Spleen (tissue), 11 donors: ENCODE measurements at regions not wholly inside any gene's neighbourhood (a gene's known extent, or its start where the extent isn't known, plus 50 kb on each side); places are given as distances from the start of the nearest gene placed in this dataset.
"Not testable (repeated sequence)": the region's sequence is repeated elsewhere in the genome, so short reads cannot be mapped to it uniquely, and the experiment has no call there.

ENCODE experiments used
- DNase-seq: peaks from one replicate; pipeline ENCODE4 v3.0.0-alpha.2; 2020
- H3K27ac ChIP-seq, 8 donors: fragments of 200-600 bp; sonication (generic) in 7 of 8; 1 replicate in 4 of 8; 2 replicates in 4 of 8; pipeline versions ENCODE4 v1.5.0 to v1.8.0; 2016 to 2021; ENCODE audit warnings: inconsistent platforms in 4 of 8, mild to moderate bottlenecking in 4 of 8, moderate library complexity in 1 of 8
- H3K27me3 ChIP-seq, 7 donors: fragments of 200-600 bp; sonication (generic) in 6 of 7; replicated peaks in 1 of 7; 1 replicate in 4 of 7; 2 replicates in 3 of 7; pipeline versions ENCODE4 v1.5.0 to v1.8.0; 2016 to 2021; ENCODE audit warnings: inconsistent platforms in 3 of 7, mild to moderate bottlenecking in 1 of 7
- H3K36me3 ChIP-seq, 6 donors: fragments of 200-600 bp; sonication (generic) in 5 of 6; 1 replicate in 4 of 6; 2 replicates in 2 of 6; pipeline versions ENCODE4 v1.5.0 to v1.8.0; 2016 to 2021; ENCODE audit warnings: inconsistent platforms in 2 of 6
- H3K4me1 ChIP-seq, 6 donors: fragments of 200-600 bp; sonication (generic) in 5 of 6; 1 replicate in 3 of 6; 2 replicates in 3 of 6; pipeline versions ENCODE4 v1.5.0 to v1.8.0; 2016 to 2021; ENCODE audit warnings: inconsistent platforms in 3 of 6
- H3K4me3 ChIP-seq, 8 donors: fragments of 200-600 bp; sonication (generic) in 7 of 8; 1 replicate in 4 of 8; 2 replicates in 4 of 8; pipeline versions ENCODE4 v1.5.0 to v1.8.0; 2016 to 2021; ENCODE audit warnings: inconsistent platforms in 4 of 8, mild to moderate bottlenecking in 4 of 8, moderate library complexity in 2 of 8
- H3K9me3 ChIP-seq, 8 donors: fragments of 200-600 bp; sonication (generic) in 7 of 8; 1 replicate in 4 of 8; 2 replicates in 4 of 8; pipeline versions ENCODE4 v1.5.0 to v1.8.0; 2016 to 2021; ENCODE audit warnings: inconsistent platforms in 4 of 8
- CTCF ChIP-seq, 11 experiments: fragments of 200-600 bp in 7 of 11; fragments of 450-650 bp in 4 of 11; sonication (generic) in 4 of 11; IDR thresholded peaks in 8 of 11; conservative IDR thresholded peaks in 3 of 11; 1 replicate in 7 of 11; 2 replicates in 4 of 11; pipeline versions ENCODE4 v1.4.0 to v1.8.0; 2016 to 2021; ENCODE audit warnings: antibody characterized with exemption in 11 of 11, inconsistent platforms in 4 of 11, mild to moderate bottlenecking in 1 of 11
- POLR2A ChIP-seq, 3 donors: fragments of 450-650 bp; IDR thresholded peaks; one replicate each; pipeline ENCODE4 v1.5.1; 2017; ENCODE audit warnings: antibody characterized with exemption in 3 of 3, mild to moderate bottlenecking in 1 of 3
- POLR2AphosphoS5 ChIP-seq, 3 donors: sonication (generic); formaldehyde crosslinking; IDR thresholded peaks; one replicate each; pipeline ENCODE4 v1.5.1; 2017; ENCODE audit warnings: antibody characterized with exemption in 3 of 3
- WGBS, 5 donors: extraction: QIAGEN DNeasy Blood & Tissue Kit in 3 of 5; methylation state at CpG; one replicate each; pipeline versions ENCODE4 v1.1.5 to v1.1.7; 2013 to 2018; 5-methylcytosine and 5-hydroxymethylcytosine counted together
- intact Hi-C: fragments of 100-400 bp; cut with DNase I; formaldehyde crosslinking; loops from one replicate; pipeline ENCODE4 v1.15.0; 2023; ENCODE audit warnings: low total_unique reads
- donor health status: healthy with polysubstance abuse.
- donor health status: DM: no; HTN: no; CAD: no; lungs with moderate emphysema.
- donor health status: DM: no; HTN: no; CAD: no.
- donor health status: Bipolar disorder and iron deficiency.
- donor health status: healthy.
- donor health status: DM: no; HTN: no; CAD: no.
- donor health status: DM: yes; HTN: yes; CAD: no.

- no peaks in the 10 kb centered on the region for H3K36me3 ChIP-seq
- H3K4me1 ChIP-seq, result no peaks in the 10 kb centered on the region
- intact Hi-C loops, result no loop called here
- WGBS, 5 donors, result 44 to 71% (median 58%) methylated on average over 2 of the region's 2 CpGs
- H3K27ac ChIP-seq, result no peak overlapping the region
- TF ChIP-seq POLR2A (IDR thresholded peaks at IDR 0.05), result no peak
- TF ChIP-seq POLR2AphosphoS5 (IDR thresholded peaks at IDR 0.05), result no peak
- TF ChIP-seq CTCF (IDR thresholded peaks at IDR 0.05 in 8 of 11, conservative IDR thresholded peaks at IDR 0.05 in 3 of 11), result no peak
- no peak for DNase-seq
- no peak overlapping the region for H3K4me3 ChIP-seq
- no peaks in the 10 kb centered on the region for H3K27me3 ChIP-seq
- peaks cover 0 to 16% (median 0%) of the 10 kb centered on the region in 8 donors for H3K9me3 ChIP-seq
Measured at GRCh38 chr6:92111386-92111785, 1308.0 kb downstream of the EPHA7 start.

- TF ChIP-seq POLR2A (IDR thresholded peaks at IDR 0.05) (no peak), POLR2AphosphoS5 (IDR thresholded peaks at IDR 0.05) (no peak), CTCF (IDR thresholded peaks at IDR 0.05 in 8 of 11, conservative IDR thresholded peaks at IDR 0.05 in 3 of 11) (no peak)
- Histone ChIP-seq H3K36me3 (no peaks in the 10 kb centered on the region), H3K27ac (peak overlapping the region in 2 of 8 donors; percentile 30 to 37), H3K27me3 (no peaks in the 10 kb centered on the region), H3K4me3 (no peak overlapping the region), H3K9me3 (peaks cover 0 to 20% (median 0%) of the 10 kb centered on the region in 8 donors), H3K4me1 (no peaks in the 10 kb centered on the region)
- no peak for DNase-seq
- intact Hi-C loops, result no loop called here
- 52 to 66% (median 59%) methylated on average over 4 of the region's 4 CpGs for WGBS, 5 donors
Measured at GRCh38 chr6:92110403-92110802, 1309.0 kb downstream of the EPHA7 start.

GRCh38 chr6:92109956-92110355 lies 1309.4 kb downstream of the EPHA7 start:
- DNase-seq, result no peak
- no peak for TF ChIP-seq POLR2A (IDR thresholded peaks at IDR 0.05)
- H3K4me3 ChIP-seq, result no peak overlapping the region
- no peaks in the 10 kb centered on the region for H3K4me1 ChIP-seq
- H3K36me3 ChIP-seq, result no peaks in the 10 kb centered on the region
- WGBS, 5 donors, result 60 to 71% (median 70%) methylated on average over 5 of the region's 5 CpGs
- peaks cover 0 to 24% (median under 1%) of the 10 kb centered on the region in 8 donors for H3K9me3 ChIP-seq
- no peaks in the 10 kb centered on the region for H3K27me3 ChIP-seq
- intact Hi-C loops, result no loop called here
- peak overlapping the region in 2 of 8 donors; percentile 30 to 37 for H3K27ac ChIP-seq

GRCh38 chr6:92109256-92109655 lies 1310.1 kb downstream of the EPHA7 start:
- intact Hi-C loops, result no loop called here
- DNase-seq, result peak; percentile 61
- Histone ChIP-seq H3K4me1 (no peaks in the 10 kb centered on the region), H3K4me3 (no peak overlapping the region), H3K27ac (no peak overlapping the region), H3K27me3 (no peaks in the 10 kb centered on the region), H3K9me3 (peaks cover 0 to 31% (median 2%) of the 10 kb centered on the region in 8 donors), H3K36me3 (no peaks in the 10 kb centered on the region)
- TF ChIP-seq CTCF (IDR thresholded peaks at IDR 0.05 in 8 of 11, conservative IDR thresholded peaks at IDR 0.05 in 3 of 11) (no peak), POLR2A (IDR thresholded peaks at IDR 0.05) (no peak), POLR2AphosphoS5 (IDR thresholded peaks at IDR 0.05) (no peak)
- 71 to 97% (median 91%) methylated on average over 1 to 13 of the region's 13 CpGs for WGBS, 5 donors

- Histone ChIP-seq H3K27me3 (no peaks in the 10 kb centered on the region), H3K4me3 (no peak overlapping the region), H3K27ac (no peak overlapping the region), H3K36me3 (no peaks in the 10 kb centered on the region), H3K9me3 (peaks cover 0 to 40% (median 28%) of the 10 kb centered on the region in 8 donors), H3K4me1 (no peaks in the 10 kb centered on the region)
- TF ChIP-seq POLR2AphosphoS5 (IDR thresholded peaks at IDR 0.05), result no peak
- no peak for TF ChIP-seq CTCF (IDR thresholded peaks at IDR 0.05 in 8 of 11, conservative IDR thresholded peaks at IDR 0.05 in 3 of 11)
- TF ChIP-seq POLR2A (IDR thresholded peaks at IDR 0.05), result no peak
- 93 to 97% (median 95%) methylated on average over 2 of the region's 2 CpGs for WGBS, 5 donors
- intact Hi-C loops, result no loop called here
- no peak for DNase-seq
Measured at GRCh38 chr6:92086750-92087149, 1332.6 kb downstream of the EPHA7 start.

- H3K4me3 ChIP-seq, H3K4me1 ChIP-seq, H3K27me3 ChIP-seq, H3K27ac ChIP-seq, DNase-seq, H3K36me3 ChIP-seq, intact Hi-C loops: not testable (repeated sequence)
- 92 to 94% (median 94%) methylated on average over 5 of the region's 5 CpGs for WGBS, 5 donors
- peaks cover 0 to 49% (median 39%) of the 10 kb centered on the region in 8 donors for H3K9me3 ChIP-seq
Measured at GRCh38 chr6:92083914-92084313, 1335.4 kb downstream of the EPHA7 start.
